ENCODE measurements at regions not wholly inside any gene's neighbourhood (a gene's known extent, or its start where the extent isn't known, plus 50 kb on each side); places are given as distances from the start of the nearest gene placed in this dataset.

DNA sequence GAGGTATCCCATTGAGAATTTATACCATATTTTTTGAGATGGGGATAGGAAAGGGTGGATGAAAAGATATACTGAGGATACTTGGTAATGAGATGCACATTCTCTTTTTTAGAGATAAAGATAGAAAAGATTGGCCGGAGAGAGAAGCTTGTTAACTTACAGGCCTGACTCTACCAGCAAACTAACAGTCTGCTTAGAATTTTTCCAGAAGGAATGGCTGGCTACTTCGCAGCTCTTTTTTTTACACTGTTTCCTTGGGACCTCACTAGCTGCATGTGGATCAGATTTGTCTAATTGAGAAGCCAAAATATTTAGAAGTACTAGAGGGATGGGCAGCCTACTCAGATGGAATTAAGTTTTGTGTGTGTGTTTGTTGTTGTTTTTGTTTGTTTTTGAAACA lies 586.6 kb downstream of the TAFA4 start:
- TF ChIP-seq, protein P1, sequence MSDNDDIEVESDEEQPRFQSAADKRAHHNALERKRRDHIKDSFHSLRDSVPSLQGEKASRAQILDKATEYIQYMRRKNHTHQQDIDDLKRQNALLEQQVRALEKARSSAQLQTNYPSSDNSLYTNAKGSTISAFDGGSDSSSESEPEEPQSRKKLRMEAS (IDR thresholded peaks at IDR 0.05; ENCODE audit: insufficient read depth, insufficient read length) = no peak
- no peak for TF ChIP-seq EZH2 (IDR thresholded peaks at IDR 0.05; ENCODE audit: borderline replicate concordance, low read depth, low read length, severe bottlenecking)
- TF ChIP-seq, protein P2, sequence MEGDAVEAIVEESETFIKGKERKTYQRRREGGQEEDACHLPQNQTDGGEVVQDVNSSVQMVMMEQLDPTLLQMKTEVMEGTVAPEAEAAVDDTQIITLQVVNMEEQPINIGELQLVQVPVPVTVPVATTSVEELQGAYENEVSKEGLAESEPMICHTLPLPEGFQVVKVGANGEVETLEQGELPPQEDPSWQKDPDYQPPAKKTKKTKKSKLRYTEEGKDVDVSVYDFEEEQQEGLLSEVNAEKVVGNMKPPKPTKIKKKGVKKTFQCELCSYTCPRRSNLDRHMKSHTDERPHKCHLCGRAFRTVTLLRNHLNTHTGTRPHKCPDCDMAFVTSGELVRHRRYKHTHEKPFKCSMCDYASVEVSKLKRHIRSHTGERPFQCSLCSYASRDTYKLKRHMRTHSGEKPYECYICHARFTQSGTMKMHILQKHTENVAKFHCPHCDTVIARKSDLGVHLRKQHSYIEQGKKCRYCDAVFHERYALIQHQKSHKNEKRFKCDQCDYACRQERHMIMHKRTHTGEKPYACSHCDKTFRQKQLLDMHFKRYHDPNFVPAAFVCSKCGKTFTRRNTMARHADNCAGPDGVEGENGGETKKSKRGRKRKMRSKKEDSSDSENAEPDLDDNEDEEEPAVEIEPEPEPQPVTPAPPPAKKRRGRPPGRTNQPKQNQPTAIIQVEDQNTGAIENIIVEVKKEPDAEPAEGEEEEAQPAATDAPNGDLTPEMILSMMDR (IDR thresholded peaks at IDR 0.05; ENCODE audit: extremely low read depth in 1 of 2, insufficient read depth in 1 of 2, low read depth in 1 of 2, low read length in 2 of 2) = no peak
- TF ChIP-seq POLR2A (IDR thresholded peaks at IDR 0.05; ENCODE audit: low read depth, low read length) = no peak
- TF ChIP-seq MYC (IDR thresholded peaks at IDR 0.05; ENCODE audit: low read depth, low read length) = no peak
- no peak for TF ChIP-seq POLR2AphosphoS5 (IDR thresholded peaks at IDR 0.05; ENCODE audit: insufficient read depth, low read depth, low read length)
- TF ChIP-seq JUN (IDR thresholded peaks at IDR 0.05; ENCODE audit: borderline replicate concordance, insufficient read depth, insufficient read length, low read depth) = no peak
- TF ChIP-seq GATA2 (IDR thresholded peaks at IDR 0.05; ENCODE audit: insufficient read depth, insufficient read length, low read depth, low read length) = no peak

Measured in endothelial cell of umbilical vein (primary cell).